ENCODE measurements at regions not wholly inside any gene's neighbourhood (a gene's known extent, or its start where the extent isn't known, plus 50 kb on each side); places are given as distances from the start of the nearest gene placed in this dataset.

- Histone ChIP-seq H3K27ac (no peak overlapping the region), H3K9me3 (no peaks in the 10 kb centered on the region), H3K4me1 (no peaks in the 10 kb centered on the region), H3K27me3 (no peaks in the 10 kb centered on the region), H3K4me3 (no peak overlapping the region), H3K36me3 (no peaks in the 10 kb centered on the region)
- WGBS, 2 donors, result 66 to 72% methylated on average over 2 of the region's 2 CpGs
- intact Hi-C loops (cut with DNase I), result no loop called here
- no peak for TF ChIP-seq CTCF (IDR thresholded peaks at IDR 0.05)
- TF ChIP-seq POLR2A (IDR thresholded peaks at IDR 0.05), result no peak
- DNase-seq, result no peak
Observed at GRCh38 chr15:47332481-47332880, 384.8 kb upstream of the SEMA6D start.

GRCh38 chr15:47333734-47334133 lies 383.6 kb upstream of the SEMA6D start:
- H3K27ac ChIP-seq, result no peak overlapping the region
- no peaks in the 10 kb centered on the region for H3K4me1 ChIP-seq
- WGBS, 2 donors, result 83 to 84% methylated on average over 5 of the region's 5 CpGs
- no peaks in the 10 kb centered on the region for H3K36me3 ChIP-seq
- no peaks in the 10 kb centered on the region for H3K9me3 ChIP-seq
- TF ChIP-seq POLR2A (IDR thresholded peaks at IDR 0.05), result no peak
- TF ChIP-seq CTCF (IDR thresholded peaks at IDR 0.05), result no peak
- H3K27me3 ChIP-seq, result no peaks in the 10 kb centered on the region
- H3K4me3 ChIP-seq, result no peak overlapping the region
- intact Hi-C loops (cut with DNase I), result no loop called here
- DNase-seq, result no peak

- Histone ChIP-seq H3K27ac (no peak overlapping the region), H3K4me1 (no peaks in the 10 kb centered on the region), H3K9me3 (no peaks in the 10 kb centered on the region), H3K36me3 (no peaks in the 10 kb centered on the region), H3K27me3 (no peaks in the 10 kb centered on the region), H3K4me3 (no peak overlapping the region)
- WGBS, 2 donors, result 76 to 82% methylated on average over 3 of the region's 3 CpGs
- no peak for DNase-seq
- intact Hi-C loops (cut with DNase I), result no loop called here
- TF ChIP-seq CTCF (IDR thresholded peaks at IDR 0.05), result no peak
- TF ChIP-seq POLR2A (IDR thresholded peaks at IDR 0.05), result no peak
Observed at GRCh38 chr15:47334805-47335535, 382.3 kb upstream of the SEMA6D start.

GRCh38 chr15:47337106-47337505 lies 380.2 kb upstream of the SEMA6D start:
- Histone ChIP-seq H3K27ac (no peak overlapping the region), H3K9me3 (no peaks in the 10 kb centered on the region), H3K36me3 (no peaks in the 10 kb centered on the region), H3K4me3 (no peak overlapping the region), H3K4me1 (no peaks in the 10 kb centered on the region), H3K27me3 (no peaks in the 10 kb centered on the region)
- intact Hi-C loops (cut with DNase I), result no loop called here
- no peak for DNase-seq
- WGBS, 2 donors, result 50 to 54% methylated on average over 2 of the region's 2 CpGs
- TF ChIP-seq POLR2A (IDR thresholded peaks at IDR 0.05), result no peak
- no peak for TF ChIP-seq CTCF (IDR thresholded peaks at IDR 0.05)

GRCh38 chr15:47337836-47338235 lies 379.5 kb upstream of the SEMA6D start:
- DNase-seq, result no peak
- TF ChIP-seq POLR2A (IDR thresholded peaks at IDR 0.05), result no peak
- no peak for TF ChIP-seq CTCF (IDR thresholded peaks at IDR 0.05)
- no peaks in the 10 kb centered on the region for H3K27me3 ChIP-seq
- H3K36me3 ChIP-seq, result no peaks in the 10 kb centered on the region
- H3K9me3 ChIP-seq, result no peaks in the 10 kb centered on the region
- intact Hi-C loops (cut with DNase I), result no loop called here
- 73 to 76% methylated on average over 4 of the region's 4 CpGs for WGBS, 2 donors
- H3K4me3 ChIP-seq, result no peak overlapping the region
- no peak overlapping the region for H3K27ac ChIP-seq
- H3K4me1 ChIP-seq, result no peaks in the 10 kb centered on the region

All from esophagus squamous epithelium (tissue), 5 donors.